RWPE1 (cell line): ENCODE measurements at regions not wholly inside any gene's neighbourhood (a gene's known extent, or its start where the extent isn't known, plus 50 kb on each side); places are given as distances from the start of the nearest gene placed in this dataset.

Source experiments
- CTCF ChIA-PET: fragments of 350-600 bp; sonication (Branson Sonifier 250); formaldehyde crosslinking; extraction: SDS; loops from one replicate; lab custom pipeline; 2021; lab: Yijun Ruan, JAX
- POLR2A ChIA-PET: fragments of 400-600 bp; formaldehyde crosslinking; extraction: SDS; loops from one replicate; lab custom pipeline; 2020; ENCODE audit warnings: antibody characterized with exemption; ENCODE audit not compliant: low non-redundant PET; lab: Yijun Ruan, JAX
- DNase-seq: peaks from one replicate; pipeline ENCODE4 v3.0.0; 2012; ENCODE audit warnings: low spot score
- H3K27ac ChIP-seq: fragments of 450-650 bp; 2 replicates; pipeline ENCODE4 v1.5.1; 2017
- CTCF ChIP-seq: fragments of 450-650 bp; conservative IDR thresholded peaks from 2 replicates; pipeline ENCODE4 v1.5.1; 2017; ENCODE audit warnings: low read depth, mild to moderate bottlenecking

- H3K27ac ChIP-seq: no peak overlapping the region
- no peak for DNase-seq
- CTCF ChIA-PET: interaction anchor here (0.6 kb wide), 1 partner anchor 419 kb away, joined by 3 read pairs; no protein-coding TSS in a partner anchor
- no peak for TF ChIP-seq CTCF
- POLR2A ChIA-PET: no interaction called here
Observed at GRCh38 chr5:166810721-166811120, 1480.7 kb upstream of the WWC1 start.

GRCh38 chr5:166823360-166823759 lies 1468.1 kb upstream of the WWC1 start:
- ChIA-PET POLR2A (no interaction called here), CTCF (no interaction called here)
- no peak overlapping the region for H3K27ac ChIP-seq
- TF ChIP-seq CTCF: no peak
- no peak for DNase-seq

GRCh38 chr5:166834246-166834645 lies 1457.2 kb upstream of the WWC1 start:
- H3K27ac ChIP-seq: no peak overlapping the region
- no peak for DNase-seq
- POLR2A ChIA-PET: no interaction called here
- TF ChIP-seq CTCF: no peak
- CTCF ChIA-PET: no interaction called here

GRCh38 chr5:166845044-166845443 lies 1446.4 kb upstream of the WWC1 start:
- CTCF ChIA-PET: no interaction called here
- no peak overlapping the region for H3K27ac ChIP-seq
- DNase-seq: peak; percentile 51
- POLR2A ChIA-PET: no interaction called here
- no peak for TF ChIP-seq CTCF

GRCh38 chr5:166856791-166857190 lies 1434.7 kb upstream of the WWC1 start:
- ChIA-PET CTCF (interaction anchor here (0.7 kb wide), 1 partner anchor 377 kb away, joined by 3 read pairs; no protein-coding TSS in a partner anchor), POLR2A (no interaction called here)
- H3K27ac ChIP-seq: no peak overlapping the region
- no peak for TF ChIP-seq CTCF
- DNase-seq: no peak

- DNase-seq: no peak
- ChIA-PET POLR2A (no interaction called here), CTCF (no interaction called here)
- H3K27ac ChIP-seq: no peak overlapping the region
- no peak for TF ChIP-seq CTCF
Observed at GRCh38 chr5:166860426-166860825, 1431.0 kb upstream of the WWC1 start.

GRCh38 chr5:166862581-166862980 lies 1428.9 kb upstream of the WWC1 start:
- ChIA-PET POLR2A (no interaction called here), CTCF (interaction anchor here (0.6 kb wide), 1 partner anchor 780 kb away, joined by 3 read pairs; no protein-coding TSS in a partner anchor)
- TF ChIP-seq CTCF: no peak
- no peak for DNase-seq
- H3K27ac ChIP-seq: no peak overlapping the region
